ENCODE measurements at regions not wholly inside any gene's neighbourhood (a gene's known extent, or its start where the extent isn't known, plus 50 kb on each side); places are given as distances from the start of the nearest gene placed in this dataset.

DNA sequence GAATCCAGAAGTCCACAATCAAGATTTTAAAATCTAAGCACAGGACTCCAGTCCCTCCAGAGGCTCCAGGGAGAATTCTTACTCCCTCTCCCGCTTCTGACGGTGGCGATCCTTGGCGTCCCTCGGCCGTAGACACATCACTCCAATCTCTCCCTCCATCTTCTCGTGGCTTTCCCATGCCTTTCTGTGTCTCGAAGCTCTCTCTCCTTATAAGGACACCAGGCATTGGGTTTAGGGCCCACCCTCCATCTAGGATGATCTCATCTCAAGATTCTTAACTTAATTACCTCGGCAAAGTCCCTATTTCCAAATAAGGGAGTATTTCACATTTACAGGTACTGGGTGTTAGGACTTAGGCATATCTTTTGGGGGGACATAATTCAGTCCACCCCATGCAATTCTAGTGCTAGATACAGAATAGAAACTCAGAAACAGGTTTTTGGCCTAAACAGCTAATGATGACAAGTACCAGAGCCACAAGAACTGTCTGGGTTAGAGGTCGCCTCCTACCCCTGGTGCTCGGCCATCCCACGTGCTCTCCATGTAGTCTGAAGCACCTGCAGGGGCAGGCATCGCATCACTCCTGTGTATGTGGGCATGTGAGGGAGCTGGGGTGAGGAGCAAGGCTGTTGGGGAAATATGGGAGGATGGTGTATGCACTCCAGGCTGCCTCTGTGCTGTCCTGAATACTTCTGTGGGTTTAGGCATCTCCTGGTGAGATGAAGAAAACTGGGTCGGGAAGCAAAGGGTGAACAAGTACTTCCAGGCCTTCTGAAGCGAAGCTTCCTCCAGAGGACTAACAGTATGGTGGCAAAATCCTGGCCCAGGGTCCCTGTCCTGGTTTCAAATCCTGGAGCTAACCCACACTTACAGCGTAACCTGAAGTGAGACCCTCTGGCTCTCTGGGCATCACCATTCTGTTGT is 298.3 kb upstream of the ZMIZ1 start:
- ChIA-PET CTCF (interaction anchor here (1.1 kb wide), 1 partner anchor 15 kb away, joined by 3 read pairs; no protein-coding TSS in a partner anchor), POLR2A (no interaction called here)

GRCh38 chr10:78771260-78771659 is 297.5 kb upstream of the ZMIZ1 start:
- CTCF ChIA-PET: interaction anchor here (1.1 kb wide), 1 partner anchor 15 kb away, joined by 3 read pairs; no protein-coding TSS in a partner anchor
- no peak for DNase-seq (ENCODE audit: extremely low spot score)
- POLR2A ChIA-PET: no interaction called here
- TF ChIP-seq CTCF (IDR thresholded peaks at IDR 0.05; ENCODE audit: control extremely low read depth, extremely low read depth, low read depth, missing control alignments): no peak

More for the DNA sequence above, 298.3 kb upstream of the ZMIZ1 start:
- no peak for TF ChIP-seq CTCF (IDR thresholded peaks at IDR 0.05; ENCODE audit: control extremely low read depth, extremely low read depth, low read depth, missing control alignments)
- no peak for DNase-seq (ENCODE audit: extremely low spot score)

DNA sequence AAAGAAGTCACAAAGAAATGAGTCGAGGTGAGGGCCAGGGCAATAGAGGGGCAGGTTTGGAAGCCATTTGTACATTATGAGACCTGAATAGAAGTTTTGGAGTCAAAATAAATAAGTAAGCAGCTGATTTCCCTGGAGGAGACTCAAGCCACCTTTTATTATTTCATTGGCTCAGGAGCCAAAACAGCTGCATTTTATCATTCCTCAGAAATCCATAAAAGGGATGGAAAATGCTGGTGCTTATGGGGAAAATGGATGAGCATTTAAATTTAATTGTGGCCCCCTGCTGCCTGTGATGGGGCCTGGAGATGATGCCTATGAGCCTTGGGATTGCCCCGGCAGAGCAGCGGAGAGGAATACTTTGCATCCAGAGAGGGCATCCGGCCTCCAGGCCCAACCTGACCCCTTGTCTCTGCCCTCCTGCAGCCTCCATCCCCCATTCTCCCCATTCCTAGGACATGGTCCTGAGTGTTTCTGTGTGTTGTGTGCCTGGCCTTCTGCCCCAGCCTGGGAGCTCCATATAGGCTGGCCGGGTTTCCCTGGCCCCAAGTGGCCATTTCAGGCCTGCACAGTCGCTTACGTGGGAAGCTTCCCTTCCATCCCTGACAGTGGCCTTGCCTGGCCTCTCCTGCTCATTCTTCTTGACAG is 296.8 kb upstream of the ZMIZ1 start:
- no peak for TF ChIP-seq CTCF (IDR thresholded peaks at IDR 0.05; ENCODE audit: control extremely low read depth, extremely low read depth, low read depth, missing control alignments)
- no peak for DNase-seq (ENCODE audit: extremely low spot score)
- CTCF ChIA-PET: no interaction called here
- POLR2A ChIA-PET: no interaction called here

DNA sequence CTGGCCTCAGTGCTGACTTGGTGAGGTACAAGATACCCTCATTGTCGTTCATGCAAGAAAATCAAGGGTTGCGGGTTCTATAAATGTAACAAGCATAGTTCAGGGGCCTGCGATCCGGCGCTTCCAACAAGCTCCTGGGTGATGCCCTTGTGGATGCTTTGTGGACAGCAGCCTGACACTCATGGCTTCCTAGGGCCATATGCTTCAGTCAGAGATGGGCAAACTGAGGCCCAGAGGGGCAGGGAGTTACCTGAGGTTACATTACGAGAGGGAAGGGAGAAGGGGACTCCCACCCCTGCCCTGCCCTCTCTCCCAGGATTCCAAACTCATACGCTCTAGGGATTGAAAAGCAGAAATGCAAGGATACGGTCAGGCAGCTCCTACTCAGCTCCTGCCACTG is 296.3 kb upstream of the ZMIZ1 start:
- POLR2A ChIA-PET: no interaction called here
- no peak for DNase-seq (ENCODE audit: extremely low spot score)
- no peak for TF ChIP-seq CTCF (IDR thresholded peaks at IDR 0.05; ENCODE audit: control extremely low read depth, extremely low read depth, low read depth, missing control alignments)
- CTCF ChIA-PET: no interaction called here

DNA sequence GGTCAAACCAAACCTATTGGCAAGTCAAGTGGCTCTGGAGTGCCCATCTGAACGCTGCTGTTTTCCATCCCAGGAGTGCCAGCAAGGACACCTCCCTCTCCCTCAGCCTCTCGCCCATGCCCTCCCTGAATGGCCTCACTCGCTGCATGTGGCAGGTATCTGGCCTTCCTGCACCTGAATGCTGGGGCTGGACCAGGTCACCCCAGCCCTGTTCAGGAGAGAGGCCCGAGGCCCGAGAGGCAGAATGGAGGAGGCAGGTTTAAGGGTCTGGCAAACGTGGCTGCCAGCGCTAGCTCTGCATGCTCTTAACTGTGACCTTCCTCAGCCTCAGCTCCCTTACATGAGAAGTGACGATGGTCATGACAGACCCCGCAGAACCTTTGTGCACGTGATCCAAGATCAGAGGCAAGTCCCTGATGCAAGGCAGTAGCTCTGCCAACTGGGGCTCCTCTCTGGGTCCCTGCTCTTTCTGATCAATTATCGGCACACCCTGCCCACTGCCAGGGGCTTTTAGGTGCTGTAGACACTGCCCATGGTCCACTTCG is 295.7 kb upstream of the ZMIZ1 start:
- ChIA-PET POLR2A (no interaction called here), CTCF (no interaction called here)
- TF ChIP-seq CTCF (IDR thresholded peaks at IDR 0.05; ENCODE audit: control extremely low read depth, extremely low read depth, low read depth, missing control alignments): no peak
- no peak for DNase-seq (ENCODE audit: extremely low spot score)

- ChIA-PET POLR2A (no interaction called here), CTCF (no interaction called here)
- no peak for TF ChIP-seq CTCF (IDR thresholded peaks at IDR 0.05; ENCODE audit: control extremely low read depth, extremely low read depth, low read depth, missing control alignments)
- DNase-seq (ENCODE audit: extremely low spot score): no peak
Observed at GRCh38 chr10:78774614-78774998, 294.2 kb upstream of the ZMIZ1 start.

Data from GM10248 (cell line).